Ishikawa (cell line): ENCODE measurements at regions not wholly inside any gene's neighbourhood (a gene's known extent, or its start where the extent isn't known, plus 50 kb on each side); places are given as distances from the start of the nearest gene placed in this dataset.

Experiments
- EP300 ChIP-seq: IDR thresholded peaks from 2 replicates; pipeline ENCODE4 v1.6.1; 2012; ENCODE audit warnings: borderline replicate concordance
- MAX ChIP-seq: IDR thresholded peaks from 2 replicates; pipeline ENCODE4 v1.6.1; 2012
- NFIC ChIP-seq: IDR thresholded peaks from 2 replicates; pipeline ENCODE4 v1.6.1; 2012
- RAD21 ChIP-seq: IDR thresholded peaks from 2 replicates; pipeline ENCODE4 v1.6.1; 2012; ENCODE audit warnings: low read depth
- TAF1 ChIP-seq: IDR thresholded peaks from 2 replicates; pipeline ENCODE4 v1.6.1; 2012; ENCODE audit warnings: low read depth, mild to moderate bottlenecking
- TEAD4 ChIP-seq: IDR thresholded peaks from 2 replicates; pipeline ENCODE4 v1.6.1; 2012
- YY1 ChIP-seq: IDR thresholded peaks from 2 replicates; pipeline ENCODE4 v1.6.1; 2012; ENCODE audit warnings: low read depth
- TF ChIP-seq, protein P1 (sequence below): IDR thresholded peaks from 2 replicates; pipeline ENCODE4 v1.6.1; 2012
- TF ChIP-seq, protein P2 (sequence below): IDR thresholded peaks from 2 replicates; pipeline ENCODE4 v1.6.1; 2012; ENCODE audit warnings: low read depth, mild to moderate bottlenecking

DNA sequence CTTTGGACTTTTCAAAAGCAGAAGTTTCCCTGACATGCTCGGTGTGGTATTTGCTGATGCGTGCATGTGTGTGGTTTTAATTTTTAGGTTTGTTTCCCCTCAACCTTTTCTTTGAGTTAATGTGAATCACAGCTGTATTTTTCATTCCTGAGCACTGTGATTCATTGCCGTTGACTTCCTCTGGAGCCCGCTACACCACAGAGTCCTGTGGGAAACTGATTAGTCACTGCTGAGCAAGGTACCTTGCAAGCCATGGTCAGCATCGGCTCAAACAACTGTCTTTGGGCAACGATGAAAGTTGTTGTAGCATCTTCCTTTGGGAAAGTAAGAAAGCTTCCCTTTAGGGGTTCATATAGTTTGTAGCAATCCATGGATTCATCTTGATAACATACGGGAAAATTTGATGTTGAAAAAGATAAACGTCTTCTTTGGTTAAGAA lies 57.5 kb downstream of the RIN2 start:
- TF ChIP-seq, protein P1, sequence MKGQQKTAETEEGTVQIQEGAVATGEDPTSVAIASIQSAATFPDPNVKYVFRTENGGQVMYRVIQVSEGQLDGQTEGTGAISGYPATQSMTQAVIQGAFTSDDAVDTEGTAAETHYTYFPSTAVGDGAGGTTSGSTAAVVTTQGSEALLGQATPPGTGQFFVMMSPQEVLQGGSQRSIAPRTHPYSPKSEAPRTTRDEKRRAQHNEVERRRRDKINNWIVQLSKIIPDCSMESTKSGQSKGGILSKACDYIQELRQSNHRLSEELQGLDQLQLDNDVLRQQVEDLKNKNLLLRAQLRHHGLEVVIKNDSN, result no peak
- TF ChIP-seq YY1, result no peak
- TF ChIP-seq EP300, result no peak
- TF ChIP-seq TAF1, result no peak
- TF ChIP-seq NFIC, result no peak
- TF ChIP-seq MAX, result no peak
- TF ChIP-seq, protein P2, sequence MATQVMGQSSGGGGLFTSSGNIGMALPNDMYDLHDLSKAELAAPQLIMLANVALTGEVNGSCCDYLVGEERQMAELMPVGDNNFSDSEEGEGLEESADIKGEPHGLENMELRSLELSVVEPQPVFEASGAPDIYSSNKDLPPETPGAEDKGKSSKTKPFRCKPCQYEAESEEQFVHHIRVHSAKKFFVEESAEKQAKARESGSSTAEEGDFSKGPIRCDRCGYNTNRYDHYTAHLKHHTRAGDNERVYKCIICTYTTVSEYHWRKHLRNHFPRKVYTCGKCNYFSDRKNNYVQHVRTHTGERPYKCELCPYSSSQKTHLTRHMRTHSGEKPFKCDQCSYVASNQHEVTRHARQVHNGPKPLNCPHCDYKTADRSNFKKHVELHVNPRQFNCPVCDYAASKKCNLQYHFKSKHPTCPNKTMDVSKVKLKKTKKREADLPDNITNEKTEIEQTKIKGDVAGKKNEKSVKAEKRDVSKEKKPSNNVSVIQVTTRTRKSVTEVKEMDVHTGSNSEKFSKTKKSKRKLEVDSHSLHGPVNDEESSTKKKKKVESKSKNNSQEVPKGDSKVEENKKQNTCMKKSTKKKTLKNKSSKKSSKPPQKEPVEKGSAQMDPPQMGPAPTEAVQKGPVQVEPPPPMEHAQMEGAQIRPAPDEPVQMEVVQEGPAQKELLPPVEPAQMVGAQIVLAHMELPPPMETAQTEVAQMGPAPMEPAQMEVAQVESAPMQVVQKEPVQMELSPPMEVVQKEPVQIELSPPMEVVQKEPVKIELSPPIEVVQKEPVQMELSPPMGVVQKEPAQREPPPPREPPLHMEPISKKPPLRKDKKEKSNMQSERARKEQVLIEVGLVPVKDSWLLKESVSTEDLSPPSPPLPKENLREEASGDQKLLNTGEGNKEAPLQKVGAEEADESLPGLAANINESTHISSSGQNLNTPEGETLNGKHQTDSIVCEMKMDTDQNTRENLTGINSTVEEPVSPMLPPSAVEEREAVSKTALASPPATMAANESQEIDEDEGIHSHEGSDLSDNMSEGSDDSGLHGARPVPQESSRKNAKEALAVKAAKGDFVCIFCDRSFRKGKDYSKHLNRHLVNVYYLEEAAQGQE, result no peak
- no peak for TF ChIP-seq TEAD4
- no peak for TF ChIP-seq RAD21
